Endothelial cell of umbilical vein (primary cell): ENCODE measurements at regions not wholly inside any gene's neighbourhood (a gene's known extent, or its start where the extent isn't known, plus 50 kb on each side); places are given as distances from the start of the nearest gene placed in this dataset.

Experiments used
- BruUV-seq: library from RNA; stranded (reverse); fragments of 400-500 nt; replicated peaks from 2 replicates; lab custom pipeline; 2021; lab: Mats Ljungman, UMichigan
- CTCF ChIA-PET: fragments of 300-600, 350-600 bp; sonication (Branson Sonifier 250); formaldehyde crosslinking; loops from one replicate; lab custom pipeline; 2021; ENCODE audit warnings: antibody characterized with exemption, inconsistent platforms; lab: Charles Lee
- POLR2A ChIA-PET: fragments of 300-600, 350-600 bp; sonication (Branson Sonifier 250); formaldehyde crosslinking; loops from one replicate; lab custom pipeline; 2021; ENCODE audit warnings: antibody characterized with exemption, inconsistent platforms; lab: Charles Lee
- DNase-seq: peaks from one replicate; pipeline ENCODE4 v3.0.0-alpha.2; 2011; ENCODE audit warnings: low read depth, low spot score
- FAIRE-seq: peaks from 2 replicates; lab custom pipeline; 2011; peaks lifted over from hg19 to GRCh38; lab: Jason Lieb, UNC
- H2AFZ ChIP-seq: 2 replicates; pipeline ENCODE4 v1.6.0; 2012; ENCODE audit warnings: low read depth, low read length, control low read depth, inconsistent platforms
- H3K27ac ChIP-seq: 2 replicates; pipeline ENCODE4 v1.5.1; 2011; ENCODE audit warnings: low read depth, mild to moderate bottlenecking, control low read depth, low read length, moderate library complexity; ENCODE audit not compliant: insufficient read depth
- H3K27me3 ChIP-seq, 2 experiments: 2 replicates each; pipeline versions ENCODE4 v1.6.0 to v1.6.1; 2011; ENCODE audit warnings: low read length in 2 of 2, mixed read lengths in 1 of 2; ENCODE audit not compliant: control insufficient read depth in 2 of 2, insufficient read depth in 2 of 2
- H3K36me3 ChIP-seq, 2 experiments: 2 replicates in 1 of 2; 3 replicates in 1 of 2; pipeline ENCODE4 v1.5.1; 2011; ENCODE audit warnings: low read length in 2 of 2, mild to moderate bottlenecking in 1 of 2, moderate library complexity in 1 of 2; ENCODE audit not compliant: control insufficient read depth in 2 of 2, insufficient read depth in 2 of 2; ENCODE audit errors: extremely low read depth in 1 of 2
- H3K4me1 ChIP-seq: 3 replicates; pipeline ENCODE4 v1.5.1; 2011; ENCODE audit warnings: mild to moderate bottlenecking, low read length; ENCODE audit not compliant: control insufficient read depth, insufficient read depth; ENCODE audit errors: extremely low read depth
- H3K4me2 ChIP-seq: 2 replicates; pipeline ENCODE4 v1.6.1; 2011; ENCODE audit warnings: low read length, control low read depth, mixed read lengths; ENCODE audit not compliant: insufficient read depth
- H3K4me3 ChIP-seq, 3 experiments: fragments of 200-600 bp in 1 of 3; sonication (generic), shearing (Covaris generic) in 1 of 3; replicated peaks in 1 of 3; 2 replicates each; pipeline ENCODE4 v1.5.1; 2011 to 2016; ENCODE audit warnings: control low read depth in 3 of 3, low read length in 3 of 3, mild to moderate bottlenecking in 2 of 3, inconsistent platforms in 1 of 3, low read depth in 1 of 3, moderate library complexity in 1 of 3; ENCODE audit not compliant: insufficient read depth in 1 of 3
- H3K79me2 ChIP-seq: 2 replicates; pipeline ENCODE4 v1.6.0; 2012; ENCODE audit warnings: low read length, inconsistent platforms; ENCODE audit not compliant: control insufficient read depth, insufficient read depth
- H3K9ac ChIP-seq: replicated peaks from 2 replicates; pipeline ENCODE3; 2011; ENCODE audit warnings: low read length, control low read depth; ENCODE audit not compliant: insufficient read depth; ENCODE audit errors: extremely low read depth
- H3K9me1 ChIP-seq: replicated peaks from 3 replicates; pipeline ENCODE4 v1.6.0; 2011; ENCODE audit warnings: mild to moderate bottlenecking, low read length; ENCODE audit not compliant: control insufficient read depth, insufficient read depth; ENCODE audit errors: extremely low read depth
- H3K9me3 ChIP-seq: replicated peaks from 2 replicates; pipeline ENCODE4 v1.5.1; 2012; ENCODE audit warnings: low read length, inconsistent platforms; ENCODE audit not compliant: control insufficient read depth, insufficient read depth
- H4K20me1 ChIP-seq: replicated peaks from 2 replicates; pipeline ENCODE3; 2011; ENCODE audit warnings: mild to moderate bottlenecking, low read length; ENCODE audit not compliant: control insufficient read depth, insufficient read depth; ENCODE audit errors: extremely low read depth
- EZH2 ChIP-seq: IDR thresholded peaks from 2 replicates; pipeline ENCODE4 v1.6.1; 2012; ENCODE audit warnings: borderline replicate concordance, low read depth, mild to moderate bottlenecking, moderate library complexity, low read length, inconsistent platforms; ENCODE audit not compliant: severe bottlenecking
- FOS ChIP-seq: IDR thresholded peaks from 2 replicates; pipeline ENCODE4 v1.6.1; 2011; ENCODE audit warnings: mild to moderate bottlenecking, low read length, moderate library complexity, borderline replicate concordance; ENCODE audit not compliant: insufficient read depth
- GATA2 ChIP-seq: IDR thresholded peaks from 2 replicates; pipeline ENCODE4 v1.7.0; 2011; ENCODE audit warnings: low read depth, mild to moderate bottlenecking, moderate library complexity, mixed read lengths, low read length; ENCODE audit not compliant: insufficient read length, insufficient read depth
- JUN ChIP-seq: IDR thresholded peaks from 2 replicates; pipeline ENCODE4 v1.6.1; 2011; ENCODE audit warnings: borderline replicate concordance, low read depth; ENCODE audit not compliant: insufficient read length, insufficient read depth
- MYC ChIP-seq: IDR thresholded peaks from one replicate; pipeline ENCODE4 v1.6.1; 2011; ENCODE audit warnings: mild to moderate bottlenecking, low read depth, low read length
- POLR2A ChIP-seq: IDR thresholded peaks from 2 replicates; pipeline ENCODE4 v1.6.1; 2012; ENCODE audit warnings: low read depth, mild to moderate bottlenecking, control low read depth, low read length
- POLR2AphosphoS5 ChIP-seq: IDR thresholded peaks from 2 replicates; pipeline ENCODE4 v1.6.1; 2012; ENCODE audit warnings: low read depth, mild to moderate bottlenecking, control low read depth, low read length, moderate library complexity; ENCODE audit not compliant: insufficient read depth
- dilution Hi-C: fragments of 300-500 bp; cut with MboI; formaldehyde crosslinking; loops from one replicate; pipeline ENCODE4 v1.15.0; 2019; ENCODE audit warnings: low sequenced_read_pairs; ENCODE audit not compliant: extremely low pct_ligation_motif_present
- intact Hi-C: fragments of 100-400 bp; cut with micrococcal nuclease; formaldehyde crosslinking; loops from one replicate; pipeline ENCODE4 v1.10.0; 2022
- TF ChIP-seq, protein P1 (sequence below), 2 donors: IDR thresholded peaks; 1 replicate in 1 of 2; 2 replicates in 1 of 2; pipeline ENCODE4 v1.5.1; 2011; ENCODE audit warnings: low read length in 2 of 2, mild to moderate bottlenecking in 2 of 2, moderate library complexity in 2 of 2, control low read depth in 1 of 2, inconsistent platforms in 1 of 2, low read depth in 1 of 2; ENCODE audit not compliant: insufficient read depth in 1 of 2; ENCODE audit errors: extremely low read depth in 1 of 2
- TF ChIP-seq, protein P2 (sequence below): IDR thresholded peaks from 2 replicates; pipeline ENCODE4 v1.6.1; 2011; ENCODE audit not compliant: insufficient read depth, insufficient read length

DNA sequence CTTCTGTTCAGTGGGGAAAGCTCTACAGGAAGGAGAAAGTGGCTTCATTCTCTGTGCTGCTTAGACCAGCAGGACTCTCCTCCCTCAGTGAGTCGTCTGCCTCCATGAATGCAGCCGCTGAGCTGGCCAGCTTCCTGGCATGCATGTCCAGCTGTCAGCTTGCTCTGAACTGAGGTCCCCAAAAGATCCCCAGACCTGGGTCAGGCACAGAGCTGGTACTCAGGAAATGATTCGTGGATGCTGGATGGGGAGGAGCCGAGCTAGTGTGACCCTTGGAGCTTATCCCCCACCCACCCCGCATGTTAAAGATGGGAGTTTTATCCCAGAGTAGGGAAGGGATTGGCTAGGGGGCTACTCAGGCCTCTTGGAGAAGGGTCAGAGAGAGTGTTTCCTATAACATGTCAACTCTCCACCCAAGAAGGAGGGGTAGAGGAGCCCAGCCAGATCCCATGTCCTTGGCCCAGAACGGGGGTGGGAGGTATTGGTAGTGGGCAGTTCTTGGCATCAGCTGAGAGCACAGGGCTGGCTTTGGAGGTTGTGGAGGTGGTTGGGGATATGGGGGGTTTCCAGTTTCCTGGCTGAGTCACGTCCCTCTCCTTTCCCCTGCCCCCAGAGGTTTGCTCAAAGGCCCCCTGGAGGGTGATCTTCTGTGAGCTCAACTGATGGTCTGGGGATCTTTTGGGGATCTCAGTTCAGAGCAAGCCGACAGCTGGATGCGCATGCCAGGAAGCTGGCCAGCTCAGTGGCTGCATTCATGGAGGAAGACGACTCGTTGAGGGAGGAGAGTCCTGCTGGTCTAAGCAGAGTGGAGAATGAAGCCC lies 110.1 kb downstream of the FOXD2 start:
- CTCF ChIA-PET: interaction anchor here (0.8 to 1.6 kb wide), 6 partner anchors 13 to 162 kb away, joined by 3 to 5 read pairs (median 4); no protein-coding TSS in a partner anchor
- dilution Hi-C loops: no loop called here
- no TSS peak for BruUV-seq

More for the DNA sequence above, 110.1 kb downstream of the FOXD2 start:
- Histone ChIP-seq H3K79me2 (no peaks in the 10 kb centered on the region), H3K27me3 (no peaks in the 10 kb centered on the region), H4K20me1 (no peaks in the 10 kb centered on the region), H3K4me1 (no peaks in the 10 kb centered on the region), H3K4me3 (no peak overlapping the region), H3K27ac (no peak overlapping the region), H2AFZ (no peak overlapping the region), H3K36me3 (no peaks in the 10 kb centered on the region), H3K9me3 (no peaks in the 10 kb centered on the region), H3K9me1 (no peaks in the 10 kb centered on the region), H3K4me2 (no peak overlapping the region), H3K9ac (no peak overlapping the region)
- FAIRE-seq (no peak), DNase-seq (no peak)
- intact Hi-C loops: no loop called here
- POLR2A ChIA-PET: no interaction called here
- TF ChIP-seq EZH2: no peak
- no peak for TF ChIP-seq POLR2AphosphoS5
- no peak for TF ChIP-seq GATA2
- no peak for TF ChIP-seq POLR2A
- no peak for TF ChIP-seq FOS
- TF ChIP-seq, protein P1, sequence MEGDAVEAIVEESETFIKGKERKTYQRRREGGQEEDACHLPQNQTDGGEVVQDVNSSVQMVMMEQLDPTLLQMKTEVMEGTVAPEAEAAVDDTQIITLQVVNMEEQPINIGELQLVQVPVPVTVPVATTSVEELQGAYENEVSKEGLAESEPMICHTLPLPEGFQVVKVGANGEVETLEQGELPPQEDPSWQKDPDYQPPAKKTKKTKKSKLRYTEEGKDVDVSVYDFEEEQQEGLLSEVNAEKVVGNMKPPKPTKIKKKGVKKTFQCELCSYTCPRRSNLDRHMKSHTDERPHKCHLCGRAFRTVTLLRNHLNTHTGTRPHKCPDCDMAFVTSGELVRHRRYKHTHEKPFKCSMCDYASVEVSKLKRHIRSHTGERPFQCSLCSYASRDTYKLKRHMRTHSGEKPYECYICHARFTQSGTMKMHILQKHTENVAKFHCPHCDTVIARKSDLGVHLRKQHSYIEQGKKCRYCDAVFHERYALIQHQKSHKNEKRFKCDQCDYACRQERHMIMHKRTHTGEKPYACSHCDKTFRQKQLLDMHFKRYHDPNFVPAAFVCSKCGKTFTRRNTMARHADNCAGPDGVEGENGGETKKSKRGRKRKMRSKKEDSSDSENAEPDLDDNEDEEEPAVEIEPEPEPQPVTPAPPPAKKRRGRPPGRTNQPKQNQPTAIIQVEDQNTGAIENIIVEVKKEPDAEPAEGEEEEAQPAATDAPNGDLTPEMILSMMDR (IDR thresholded peaks at IDR 0.05; ENCODE audit: extremely low read depth in 1 of 2, insufficient read depth in 1 of 2, low read depth in 1 of 2, low read length in 2 of 2): no peak
- TF ChIP-seq MYC: no peak
- no peak for TF ChIP-seq JUN
- TF ChIP-seq, protein P2, sequence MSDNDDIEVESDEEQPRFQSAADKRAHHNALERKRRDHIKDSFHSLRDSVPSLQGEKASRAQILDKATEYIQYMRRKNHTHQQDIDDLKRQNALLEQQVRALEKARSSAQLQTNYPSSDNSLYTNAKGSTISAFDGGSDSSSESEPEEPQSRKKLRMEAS: no peak
